ENCODE measurements at regions not wholly inside any gene's neighbourhood (a gene's known extent, or its start where the extent isn't known, plus 50 kb on each side); places are given as distances from the start of the nearest gene placed in this dataset.

- ATAC-seq (ENCODE audit: low read depth) (no peak), DNase-seq (no peak)
- Histone ChIP-seq H3K4me2 (replicated peaks; ENCODE audit: low read depth, low read length, poor library complexity, severe bottlenecking) (no peak overlapping the region), H3K4me3 (ENCODE audit: control extremely low read depth in 1 of 5, extremely low read depth in 1 of 5, insufficient read depth in 1 of 5, low read depth in 2 of 5, low read length in 4 of 5) (no peak overlapping the region), H3K9me3 (ENCODE audit: control extremely low read depth in 1 of 3, control insufficient read depth in 2 of 3, insufficient read depth in 1 of 3, low read length in 2 of 3) (peaks cover 0 to 2% (median 0%) of the 10 kb centered on the region in 3 donors), H2AFZ (ENCODE audit: insufficient read depth, low read depth, low read length, poor library complexity, severe bottlenecking) (no peak overlapping the region), H3K27me3 (replicated peaks in 1 of 4; ENCODE audit: control extremely low read depth in 1 of 4, control insufficient read depth in 3 of 4, insufficient read depth in 4 of 4, low read length in 3 of 4) (no peaks in the 10 kb centered on the region), H4K20me1 (ENCODE audit: control insufficient read depth, insufficient read depth, low read length, poor library complexity, severe bottlenecking) (no peaks in the 10 kb centered on the region), H3K9ac (ENCODE audit: low read length) (no peak overlapping the region), H3K4me1 (ENCODE audit: control insufficient read depth in 2 of 2, insufficient read depth in 2 of 2, low read length in 2 of 2) (no peaks in the 10 kb centered on the region), H3K36me3 (replicated peaks in 1 of 2; ENCODE audit: control extremely low read depth in 1 of 2, control insufficient read depth in 1 of 2, extremely low read depth in 1 of 2, insufficient read depth in 2 of 2, low read length in 1 of 2) (no peaks in the 10 kb centered on the region), H3K27ac (ENCODE audit: low read length in 2 of 2) (no peak overlapping the region), H3K79me2 (ENCODE audit: control insufficient read depth, insufficient read depth, low read length) (no peaks in the 10 kb centered on the region)
- intact Hi-C loops (cut with micrococcal nuclease): no loop called here
- H3K9me3 Mint-ChIP-seq (ENCODE audit: insufficient read depth): peaks cover 5% of the 10 kb centered on the region
- peaks cover 7% of the 10 kb centered on the region for H3K27me3 Mint-ChIP-seq
- CTCF ChIA-PET: no interaction called here
- no peak overlapping the region for H3K27ac Mint-ChIP-seq
- WGBS (ENCODE audit: insufficient coverage): 54% methylated on average over 2 of the region's 5 CpGs
- H3K4me1 Mint-ChIP-seq: no peaks in the 10 kb centered on the region
- H3K4me3 Mint-ChIP-seq: no peak overlapping the region
- POLR2A ChIA-PET: no interaction called here
- TF ChIP-seq EZH2 (IDR thresholded peaks at IDR 0.05; ENCODE audit: borderline replicate concordance, insufficient read depth, low read depth, low read length, poor library complexity, severe bottlenecking) (no peak), CTCF (IDR thresholded peaks at IDR 0.05) (no peak)
Observed at GRCh38 chr3:178288074-178288473, 248.2 kb upstream of the KCNMB2 start.

GRCh38 chr3:178289544-178290160 is 246.6 kb upstream of the KCNMB2 start:
- no peak overlapping the region for H2AFZ ChIP-seq (ENCODE audit: insufficient read depth, low read depth, low read length, poor library complexity, severe bottlenecking)
- H3K9ac ChIP-seq (ENCODE audit: low read length): no peak overlapping the region
- H3K27me3 ChIP-seq (replicated peaks in 1 of 4; ENCODE audit: control extremely low read depth in 1 of 4, control insufficient read depth in 3 of 4, insufficient read depth in 4 of 4, low read length in 3 of 4): no peaks in the 10 kb centered on the region
- TF ChIP-seq CTCF (IDR thresholded peaks at IDR 0.05) (no peak), EZH2 (IDR thresholded peaks at IDR 0.05; ENCODE audit: borderline replicate concordance, insufficient read depth, low read depth, low read length, poor library complexity, severe bottlenecking) (no peak)
- intact Hi-C loops (cut with micrococcal nuclease): no loop called here
- ATAC-seq (ENCODE audit: low read depth): no peak
- no peaks in the 10 kb centered on the region for H3K79me2 ChIP-seq (ENCODE audit: control insufficient read depth, insufficient read depth, low read length)
- no peak for DNase-seq
- H3K9me3 ChIP-seq (ENCODE audit: control extremely low read depth in 1 of 3, control insufficient read depth in 2 of 3, insufficient read depth in 1 of 3, low read length in 2 of 3): peaks cover 0 to 2% (median 0%) of the 10 kb centered on the region in 3 donors
- Mint-ChIP-seq H3K4me1 (no peaks in the 10 kb centered on the region), H3K27ac (no peak overlapping the region), H3K4me3 (no peak overlapping the region), H3K27me3 (peaks cover 7% of the 10 kb centered on the region), H3K9me3 (ENCODE audit: insufficient read depth) (peaks cover 5% of the 10 kb centered on the region)
- H3K36me3 ChIP-seq (replicated peaks in 1 of 2; ENCODE audit: control extremely low read depth in 1 of 2, control insufficient read depth in 1 of 2, extremely low read depth in 1 of 2, insufficient read depth in 2 of 2, low read length in 1 of 2): no peaks in the 10 kb centered on the region
- no peaks in the 10 kb centered on the region for H4K20me1 ChIP-seq (ENCODE audit: control insufficient read depth, insufficient read depth, low read length, poor library complexity, severe bottlenecking)
- no peak overlapping the region for H3K4me2 ChIP-seq (replicated peaks; ENCODE audit: low read depth, low read length, poor library complexity, severe bottlenecking)
- POLR2A ChIA-PET: no interaction called here
- no peak overlapping the region for H3K27ac ChIP-seq (ENCODE audit: low read length in 2 of 2)
- no peak overlapping the region for H3K4me3 ChIP-seq (ENCODE audit: control extremely low read depth in 1 of 5, extremely low read depth in 1 of 5, insufficient read depth in 1 of 5, low read depth in 2 of 5, low read length in 4 of 5)
- 47% methylated on average over 2 of the region's 6 CpGs for WGBS (ENCODE audit: insufficient coverage)
- H3K4me1 ChIP-seq (ENCODE audit: control insufficient read depth in 2 of 2, insufficient read depth in 2 of 2, low read length in 2 of 2): no peaks in the 10 kb centered on the region
- CTCF ChIA-PET: no interaction called here
